22Rv1 (cell line): ENCODE measurements at regions not wholly inside any gene's neighbourhood (a gene's known extent, or its start where the extent isn't known, plus 50 kb on each side); places are given as distances from the start of the nearest gene placed in this dataset.

Source experiments
- H3K27ac ChIP-seq: fragments of 450-650 bp; 2 replicates; pipeline ENCODE4 v1.5.1; 2017
- ZFX ChIP-seq: fragments of 450-650 bp; IDR thresholded peaks from 2 replicates; pipeline ENCODE4 v1.6.1; 2017; ENCODE audit warnings: antibody characterized with exemption, borderline replicate concordance
- TF ChIP-seq, protein P1 (sequence below): fragments of 450-650 bp; IDR thresholded peaks from 2 replicates; pipeline ENCODE4 v1.5.1; 2017; ENCODE audit warnings: mild to moderate bottlenecking

DNA sequence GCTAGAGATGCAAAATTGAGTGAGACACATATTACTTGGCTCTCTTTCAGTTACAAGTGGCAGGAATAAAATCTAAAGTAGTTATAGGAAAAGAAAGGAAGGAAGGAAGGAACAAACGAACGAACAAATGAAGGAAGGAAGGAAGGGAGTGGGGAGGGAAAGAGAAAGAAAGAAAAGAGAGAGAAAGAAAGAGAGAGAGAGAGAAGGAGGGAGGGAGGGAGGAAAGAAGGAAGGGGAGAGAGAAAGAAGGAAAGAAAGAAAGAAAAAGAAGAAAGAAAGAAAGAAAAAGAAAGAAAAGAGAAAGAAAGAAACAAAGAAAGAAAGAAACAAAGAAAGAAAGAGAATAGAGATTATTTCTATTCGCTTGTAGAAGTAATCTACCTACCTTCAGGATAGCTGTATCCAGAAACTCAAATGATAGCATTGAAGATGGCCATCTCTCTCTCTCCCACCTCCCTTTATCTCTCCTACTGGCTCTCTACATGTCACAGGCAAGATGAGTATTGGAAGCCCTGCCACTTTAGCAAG, 229.7 kb upstream of the TLE3 start:
- TF ChIP-seq, protein P1, sequence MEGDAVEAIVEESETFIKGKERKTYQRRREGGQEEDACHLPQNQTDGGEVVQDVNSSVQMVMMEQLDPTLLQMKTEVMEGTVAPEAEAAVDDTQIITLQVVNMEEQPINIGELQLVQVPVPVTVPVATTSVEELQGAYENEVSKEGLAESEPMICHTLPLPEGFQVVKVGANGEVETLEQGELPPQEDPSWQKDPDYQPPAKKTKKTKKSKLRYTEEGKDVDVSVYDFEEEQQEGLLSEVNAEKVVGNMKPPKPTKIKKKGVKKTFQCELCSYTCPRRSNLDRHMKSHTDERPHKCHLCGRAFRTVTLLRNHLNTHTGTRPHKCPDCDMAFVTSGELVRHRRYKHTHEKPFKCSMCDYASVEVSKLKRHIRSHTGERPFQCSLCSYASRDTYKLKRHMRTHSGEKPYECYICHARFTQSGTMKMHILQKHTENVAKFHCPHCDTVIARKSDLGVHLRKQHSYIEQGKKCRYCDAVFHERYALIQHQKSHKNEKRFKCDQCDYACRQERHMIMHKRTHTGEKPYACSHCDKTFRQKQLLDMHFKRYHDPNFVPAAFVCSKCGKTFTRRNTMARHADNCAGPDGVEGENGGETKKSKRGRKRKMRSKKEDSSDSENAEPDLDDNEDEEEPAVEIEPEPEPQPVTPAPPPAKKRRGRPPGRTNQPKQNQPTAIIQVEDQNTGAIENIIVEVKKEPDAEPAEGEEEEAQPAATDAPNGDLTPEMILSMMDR, result no peak
- no peak for TF ChIP-seq ZFX
- no peak overlapping the region for H3K27ac ChIP-seq

DNA sequence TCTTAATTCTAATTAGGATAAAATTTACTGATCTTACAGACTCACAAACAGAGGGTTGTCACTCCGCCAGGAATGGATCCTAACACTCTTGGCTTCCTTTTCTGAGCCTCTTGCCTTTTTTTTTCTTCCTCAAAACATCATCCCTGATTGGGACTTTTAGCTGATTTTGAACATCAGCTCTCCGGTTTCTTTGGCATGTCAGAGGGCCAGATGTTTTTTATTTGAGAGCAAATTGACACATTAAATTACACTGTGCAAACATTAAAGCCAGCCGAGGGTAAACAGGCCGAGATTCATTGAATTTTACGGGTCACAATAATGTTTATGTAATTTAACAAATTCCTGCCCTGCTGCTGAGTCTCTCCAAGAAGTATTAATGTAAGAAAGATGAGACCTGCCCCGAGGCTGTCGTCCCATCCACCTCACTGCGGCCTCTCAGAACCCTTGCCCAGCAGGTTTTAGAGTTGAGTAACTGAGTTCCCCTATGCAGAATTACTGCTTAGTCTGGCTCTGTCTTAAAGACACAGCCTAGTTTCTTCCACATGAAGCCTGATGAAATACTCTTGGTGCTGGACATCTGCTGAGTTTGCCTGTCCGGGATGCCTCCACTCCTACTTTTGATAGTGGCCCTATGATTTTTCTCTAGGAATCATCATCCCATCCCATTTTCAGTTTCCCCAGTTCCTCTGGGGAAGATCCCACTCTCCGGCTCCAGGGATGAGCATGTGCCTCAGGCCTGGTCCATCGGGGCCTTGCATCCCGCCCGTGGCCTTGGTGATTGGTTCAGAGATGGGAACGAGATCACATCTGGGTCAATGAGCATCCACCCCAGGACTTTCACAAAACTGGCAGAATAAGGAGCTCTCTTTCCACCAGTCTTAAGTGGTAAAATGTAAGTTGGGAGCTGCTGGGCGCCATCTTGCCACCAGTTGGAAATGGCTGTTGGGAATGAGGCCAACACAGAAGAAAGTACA, 226.6 kb upstream of the TLE3 start:
- H3K27ac ChIP-seq, result peak overlapping the region; percentile 40
- TF ChIP-seq, protein P1, result no peak
- no peak for TF ChIP-seq ZFX

DNA sequence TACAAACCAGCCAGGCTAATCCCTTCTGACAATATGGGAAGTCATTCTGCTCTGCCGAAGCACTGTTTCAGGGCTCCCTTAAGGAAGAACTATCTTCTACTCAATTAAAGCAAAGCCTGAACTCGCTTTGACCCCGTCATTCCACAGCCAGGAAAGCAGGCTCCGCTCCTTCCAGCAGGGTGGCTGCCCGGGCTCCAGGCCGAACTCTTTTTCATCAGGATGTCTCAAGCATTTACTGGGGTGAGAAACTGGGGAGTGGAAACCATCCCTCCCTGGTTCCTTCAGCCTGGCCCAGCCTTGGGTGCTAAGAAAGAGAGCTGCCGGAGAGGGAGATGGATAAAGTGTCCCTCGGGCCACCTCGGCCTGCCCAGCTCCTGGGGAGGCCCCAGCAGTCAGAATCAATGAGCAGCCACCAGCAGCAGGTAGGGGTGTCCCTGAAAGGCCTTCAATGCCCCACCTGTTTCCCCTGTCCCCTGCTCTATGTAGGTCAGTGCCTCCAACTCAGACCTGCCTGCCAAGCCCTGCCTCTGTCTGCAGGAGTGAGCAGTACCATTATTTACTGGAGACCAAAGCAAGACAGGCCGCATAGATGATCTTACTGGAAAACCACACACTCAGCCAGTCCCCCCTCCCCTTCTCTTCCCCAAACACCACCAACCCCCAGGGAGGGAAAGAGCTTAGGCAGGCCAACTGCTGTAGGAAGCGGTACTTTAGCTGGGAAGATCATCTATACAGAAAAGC, 225.6 kb upstream of the TLE3 start:
- TF ChIP-seq, protein P1, result no peak
- no peak for TF ChIP-seq ZFX
- H3K27ac ChIP-seq, result peak overlapping the region; percentile 40; the same call in 1 of the 2 replicates

DNA sequence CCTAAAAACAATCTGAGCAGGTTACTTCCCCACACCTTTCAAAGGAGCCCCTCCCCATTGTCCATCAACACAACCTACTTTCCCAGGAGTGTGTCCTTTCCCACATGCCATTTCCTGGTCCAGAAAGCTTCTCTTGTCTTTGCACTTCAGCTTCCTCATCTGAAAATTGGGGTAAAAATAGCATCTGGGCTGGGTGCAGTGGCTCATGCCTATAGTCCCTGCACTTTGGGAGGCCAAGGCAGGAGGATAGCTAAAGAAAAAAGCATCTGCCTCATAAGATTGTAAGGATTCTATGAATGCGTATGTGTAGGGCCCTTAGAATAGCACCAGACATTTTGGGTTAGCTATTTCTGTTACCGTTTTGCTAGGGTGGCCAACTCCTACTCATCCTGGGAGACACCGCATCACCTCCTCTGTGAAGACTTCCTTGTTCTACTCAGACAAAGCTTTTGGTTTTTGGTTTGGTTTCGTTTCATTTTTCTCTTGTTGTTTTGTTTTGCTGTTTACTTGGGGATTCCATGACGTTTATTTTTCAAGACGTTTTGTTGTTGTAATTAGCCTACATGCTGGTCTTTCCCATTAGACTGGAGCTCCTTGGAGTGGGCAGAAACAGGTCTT, 224.4 kb upstream of the TLE3 start:
- TF ChIP-seq, protein P1, result no peak
- TF ChIP-seq ZFX, result no peak

DNA sequence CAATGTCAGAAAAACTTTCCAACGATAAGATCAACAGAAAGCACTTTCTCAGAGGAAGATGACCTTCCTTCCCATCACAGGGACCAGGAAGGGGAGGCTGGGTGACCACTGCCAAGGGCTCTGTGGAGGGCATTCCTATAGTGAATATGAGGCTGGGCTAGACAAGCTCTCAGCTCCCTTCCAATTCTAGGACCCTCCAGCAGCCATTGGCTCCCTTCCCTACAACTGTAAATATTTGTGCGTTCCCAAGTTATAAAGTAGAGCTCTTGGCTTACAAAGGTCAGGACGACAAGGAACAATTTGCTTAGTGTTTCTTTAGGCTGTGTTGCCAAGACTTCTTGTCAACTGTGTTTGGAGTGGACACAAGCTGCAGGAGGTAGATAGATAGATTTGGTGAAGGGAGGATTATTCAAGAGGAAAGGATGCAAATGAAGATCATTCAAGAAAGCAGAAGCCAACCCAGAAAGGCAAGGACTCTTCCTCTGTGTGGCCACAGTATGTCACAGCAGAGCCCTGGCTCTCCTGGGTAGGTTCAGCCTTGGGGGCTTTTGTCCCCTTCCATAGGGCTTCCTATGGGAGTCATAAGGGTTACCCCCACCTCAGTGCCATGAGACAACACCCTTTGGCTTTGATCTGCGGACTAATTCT, 223.6 kb upstream of the TLE3 start:
- H3K27ac ChIP-seq, result no peak overlapping the region
- TF ChIP-seq, protein P1, result no peak
- TF ChIP-seq ZFX, result no peak

More for the DNA sequence above, 224.4 kb upstream of the TLE3 start:
- no peak overlapping the region for H3K27ac ChIP-seq

DNA sequence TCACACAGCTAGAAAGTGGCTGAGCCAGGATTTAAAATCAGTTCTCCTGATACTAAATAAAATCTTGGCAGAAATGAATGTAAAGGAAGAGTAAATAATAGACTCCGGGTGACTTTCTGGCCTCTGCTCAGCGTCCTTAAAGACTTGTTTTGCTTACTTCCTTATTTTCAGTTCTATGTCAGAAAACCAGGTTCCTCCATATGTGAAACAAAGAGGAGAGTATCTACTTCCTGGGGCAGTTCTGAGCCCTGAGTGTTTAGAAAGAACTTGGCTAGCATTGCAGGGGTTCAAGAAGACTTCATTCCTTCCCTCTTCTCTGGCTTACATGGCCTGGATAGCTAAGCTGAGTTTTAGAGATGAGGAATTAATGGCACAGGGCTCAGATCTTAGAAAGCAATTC, 222.8 kb upstream of the TLE3 start:
- H3K27ac ChIP-seq, result no peak overlapping the region
- TF ChIP-seq, protein P1, result no peak
- no peak for TF ChIP-seq ZFX
